Activated T-helper 2 cell treated with anti-CD3 and anti-CD28 coated beads, Interferon-gamma antibody, Interleukin-2, Interleukin-4, amounts not matched to agents 10 μg/mL and 5 μg/mL and 100 μg/mL, durations not matched to agents 14 hours and 24 hours and 36 hours (primary cell): ENCODE measurements at regions not wholly inside any gene's neighbourhood (a gene's known extent, or its start where the extent isn't known, plus 50 kb on each side); places are given as distances from the start of the nearest gene placed in this dataset.
"Not testable (repeated sequence)": the region's sequence is repeated elsewhere in the genome, so short reads cannot be mapped to it uniquely, and the experiment has no call there.

Experiments
- DNase-seq: peaks from one replicate; pipeline ENCODE4 v3.0.0; 2021; ENCODE audit warnings: low spot score
- H3K27ac Mint-ChIP-seq: one replicate; pipeline ENCODE4 v1.8.0; 2021; ENCODE audit warnings: mixed read lengths
- H3K27me3 Mint-ChIP-seq: one replicate; pipeline ENCODE4 v1.8.0; 2021; ENCODE audit warnings: low read depth, mixed read lengths
- H3K36me3 Mint-ChIP-seq: one replicate; pipeline ENCODE4 v1.8.0; 2021; ENCODE audit warnings: low read depth, mixed read lengths
- H3K4me1 Mint-ChIP-seq: one replicate; pipeline ENCODE4 v1.8.0; 2021; ENCODE audit warnings: low read depth, mixed read lengths
- H3K4me3 Mint-ChIP-seq: one replicate; pipeline ENCODE4 v1.8.0; 2021; ENCODE audit warnings: low read depth, mild to moderate bottlenecking, moderate library complexity, mixed read lengths
- H3K9me3 Mint-ChIP-seq: one replicate; pipeline ENCODE4 v1.8.0; 2021; ENCODE audit warnings: mixed read lengths
- intact Hi-C: fragments of 100-400 bp; cut with micrococcal nuclease; formaldehyde crosslinking; loops from one replicate; pipeline ENCODE4 v1.15.1; 2023

DNA sequence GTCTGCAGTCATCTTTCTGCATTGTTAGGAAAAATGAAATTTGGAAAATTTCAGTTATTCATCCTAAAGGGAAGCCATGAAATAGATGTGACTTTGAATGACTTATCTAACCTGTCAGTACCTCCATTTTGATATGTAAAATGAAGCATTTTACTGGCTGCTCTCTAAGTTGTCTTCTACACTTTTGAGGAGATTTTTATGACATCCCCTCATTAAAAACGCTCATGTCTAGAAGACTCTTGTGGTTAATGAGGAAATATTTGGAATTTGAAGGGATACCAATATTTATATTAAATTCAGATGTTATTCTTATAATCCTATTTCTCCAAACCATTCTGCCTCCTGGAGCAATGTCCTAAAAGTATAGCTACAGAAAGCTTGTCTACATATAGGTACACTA is 73.8 kb upstream of the THUMPD2 start:
- Mint-ChIP-seq H3K4me3 (no peak overlapping the region), H3K27me3 (peaks cover 21% of the 10 kb centered on the region), H3K9me3 (no peaks in the 10 kb centered on the region), H3K36me3 (no peaks in the 10 kb centered on the region), H3K4me1 (no peaks in the 10 kb centered on the region), H3K27ac (no peak overlapping the region)
- DNase-seq: no peak
- intact Hi-C loops: no loop called here

DNA sequence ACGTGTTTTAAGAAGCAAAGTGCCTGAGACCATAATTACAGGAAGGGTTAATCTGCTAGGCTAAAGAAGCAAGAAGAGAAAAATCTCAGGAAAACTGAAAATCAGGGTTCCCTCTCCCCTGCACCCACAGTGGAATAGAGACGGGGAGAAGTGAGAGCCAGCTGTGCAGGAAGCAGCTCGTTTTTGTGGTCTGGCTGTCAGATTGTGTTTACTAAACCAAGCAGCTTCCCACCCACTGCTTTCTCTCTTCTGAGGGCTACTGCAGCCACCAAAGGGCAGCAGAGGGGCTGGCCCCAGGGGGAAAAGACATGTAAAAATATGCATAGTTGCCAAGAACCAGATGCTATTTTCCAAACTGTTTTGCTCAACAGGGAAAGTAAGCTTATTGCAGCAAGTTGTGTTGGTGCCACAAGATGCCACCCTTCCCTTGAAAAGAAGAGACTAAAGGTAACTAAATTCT is 72.6 kb upstream of the THUMPD2 start:
- intact Hi-C loops: no loop called here
- no peak overlapping the region for H3K4me3 Mint-ChIP-seq
- H3K27me3 Mint-ChIP-seq: peaks cover 20% of the 10 kb centered on the region
- no peaks in the 10 kb centered on the region for H3K36me3 Mint-ChIP-seq
- H3K4me1 Mint-ChIP-seq: no peaks in the 10 kb centered on the region
- DNase-seq: no peak
- no peak overlapping the region for H3K27ac Mint-ChIP-seq
- H3K9me3 Mint-ChIP-seq: no peaks in the 10 kb centered on the region

DNA sequence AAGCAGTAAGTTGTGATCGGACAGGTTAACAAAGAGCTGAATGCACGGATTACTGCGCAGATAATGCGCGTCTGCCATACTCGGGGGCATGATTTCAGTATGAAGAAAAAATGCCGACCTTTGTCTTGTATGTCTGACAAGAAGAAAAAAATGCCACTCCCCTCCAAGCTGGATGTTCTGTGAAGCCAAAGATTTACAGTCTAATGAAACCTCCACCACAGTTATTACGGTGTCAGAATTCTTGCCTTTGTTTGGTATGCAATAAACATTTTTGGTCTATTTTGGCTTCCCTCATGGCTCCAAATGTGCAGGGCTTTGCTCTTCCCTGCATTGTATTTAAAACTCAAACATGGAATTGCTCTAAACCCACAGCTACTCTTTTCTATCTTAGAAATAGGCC is 72.2 kb upstream of the THUMPD2 start:
- Mint-ChIP-seq H3K9me3 (no peaks in the 10 kb centered on the region), H3K36me3 (no peaks in the 10 kb centered on the region), H3K4me3 (no peak overlapping the region), H3K27ac (no peak overlapping the region), H3K27me3 (peaks cover 18% of the 10 kb centered on the region), H3K4me1 (no peaks in the 10 kb centered on the region)
- intact Hi-C loops: no loop called here
- DNase-seq: no peak

DNA sequence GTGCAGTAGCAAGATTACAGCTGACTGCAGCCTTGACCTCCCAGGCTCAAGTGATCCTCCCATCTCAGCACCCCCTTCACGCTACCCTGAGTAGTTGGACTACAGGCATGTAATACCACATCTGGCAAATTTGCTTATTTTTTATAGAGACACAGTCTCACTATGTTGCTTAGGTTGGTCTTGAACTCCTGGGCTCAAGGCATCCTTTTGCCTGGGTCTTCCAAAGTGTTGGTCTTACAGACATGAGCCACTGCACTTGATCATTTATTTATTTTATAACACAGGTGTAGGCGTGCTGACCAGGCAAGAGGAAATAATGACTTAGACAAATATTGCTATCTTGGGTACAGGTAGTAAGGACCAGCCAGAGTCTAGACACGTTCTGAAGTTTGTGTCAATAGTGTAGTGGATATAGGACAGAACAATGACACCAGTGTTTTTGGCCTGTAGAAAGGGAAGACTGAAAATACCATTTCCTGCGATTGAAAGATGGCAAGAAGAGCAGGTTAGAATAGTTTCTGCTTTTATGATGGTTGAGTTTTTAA is 71.0 kb upstream of the THUMPD2 start:
- H3K27ac Mint-ChIP-seq: no peak overlapping the region
- DNase-seq: no peak
- intact Hi-C loops: no loop called here
- H3K4me3 Mint-ChIP-seq: no peak overlapping the region
- no peaks in the 10 kb centered on the region for H3K4me1 Mint-ChIP-seq
- H3K27me3 Mint-ChIP-seq: peaks cover 11% of the 10 kb centered on the region
- no peaks in the 10 kb centered on the region for H3K36me3 Mint-ChIP-seq
- no peaks in the 10 kb centered on the region for H3K9me3 Mint-ChIP-seq

DNA sequence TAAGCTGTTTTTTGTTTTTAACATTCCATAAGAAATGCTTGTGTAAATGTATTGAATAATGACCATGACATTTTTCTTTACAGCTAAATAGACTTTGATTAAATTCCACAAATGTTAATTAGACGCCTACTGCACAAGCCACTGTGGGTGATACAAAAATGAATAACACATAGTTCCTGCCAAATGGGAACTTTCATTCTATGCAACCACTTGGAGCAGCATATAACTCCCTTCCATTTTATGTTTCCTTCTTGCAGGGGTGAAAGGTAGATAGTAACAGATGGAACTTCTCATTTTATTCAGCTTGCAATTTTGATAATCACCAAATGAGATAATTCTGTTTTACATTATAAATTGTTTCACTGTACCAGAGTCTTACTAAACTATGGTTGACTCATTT is 70.0 kb upstream of the THUMPD2 start:
- DNase-seq: no peak
- Mint-ChIP-seq H3K4me3 (no peak overlapping the region), H3K4me1 (no peaks in the 10 kb centered on the region), H3K36me3 (no peaks in the 10 kb centered on the region), H3K27me3 (peaks cover 6% of the 10 kb centered on the region), H3K9me3 (no peaks in the 10 kb centered on the region), H3K27ac (no peak overlapping the region)
- intact Hi-C loops: no loop called here

DNA sequence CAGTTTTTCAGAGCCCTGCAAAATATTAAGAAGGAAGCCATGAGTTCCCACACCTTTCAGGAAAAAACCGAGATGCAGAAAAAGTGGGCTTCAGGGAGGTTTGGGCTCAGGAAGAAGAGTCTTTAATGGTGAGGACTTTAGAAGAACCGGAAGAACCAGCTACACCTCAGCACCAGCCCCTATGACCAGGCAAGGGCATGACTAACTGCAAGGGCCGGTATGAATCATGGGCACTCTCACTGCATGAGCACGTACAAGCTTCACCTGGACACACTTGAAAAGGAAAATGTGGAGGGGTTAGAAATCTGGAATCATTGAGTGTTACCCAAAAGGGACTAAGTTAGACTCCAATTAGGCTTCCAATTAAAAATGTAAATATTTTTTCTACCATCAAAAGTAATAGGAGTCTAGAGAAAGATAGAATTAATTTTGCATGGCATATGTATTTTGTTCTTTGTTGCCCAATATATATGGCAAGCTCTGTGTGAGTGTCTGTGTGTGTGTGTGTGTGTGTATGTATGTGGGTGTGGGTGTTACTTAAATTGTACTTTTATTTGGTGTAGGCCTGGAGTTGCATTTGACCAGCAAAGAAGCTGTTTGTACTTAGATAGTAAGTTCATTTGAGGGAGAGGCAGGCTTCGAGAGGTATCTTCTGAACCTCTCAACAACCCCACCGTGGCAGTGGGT is 66.5 kb upstream of the THUMPD2 start:
- Mint-ChIP-seq H3K4me3 (no peak overlapping the region), H3K9me3 (no peaks in the 10 kb centered on the region), H3K27me3 (peaks cover 2% of the 10 kb centered on the region), H3K4me1 (no peaks in the 10 kb centered on the region), H3K36me3 (no peaks in the 10 kb centered on the region), H3K27ac (no peak overlapping the region)
- intact Hi-C loops: no loop called here
- DNase-seq: no peak

DNA sequence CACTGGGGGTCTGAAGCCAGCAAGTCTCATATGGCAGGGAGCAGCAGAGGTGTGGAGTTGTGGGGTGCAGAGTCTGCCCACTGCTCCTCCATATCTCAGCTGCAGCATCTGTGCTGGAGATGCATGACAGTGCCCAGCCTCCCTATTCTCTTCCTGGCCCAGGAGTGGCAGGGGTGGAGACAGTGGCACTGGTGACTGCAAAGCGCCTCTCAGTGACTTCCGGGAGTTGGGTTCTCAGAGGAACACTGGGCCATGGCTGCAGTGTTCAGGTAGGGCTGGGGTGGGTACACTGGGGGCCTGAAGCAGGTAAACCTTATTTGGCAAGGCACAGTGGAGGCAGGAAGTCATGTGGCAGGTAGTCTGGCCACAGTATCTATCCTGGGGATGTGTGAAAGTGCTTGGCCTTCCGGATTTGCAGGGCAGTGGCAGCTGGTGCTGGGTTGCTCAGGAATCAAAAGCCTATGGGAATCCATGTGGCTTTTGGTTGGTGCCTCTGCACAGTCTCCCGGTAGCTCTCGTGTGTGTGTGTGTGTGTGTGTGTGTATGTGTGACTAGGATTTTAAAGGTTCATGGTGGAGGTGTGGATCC is 60.3 kb upstream of the THUMPD2 start:
- Mint-ChIP-seq H3K36me3 (no peaks in the 10 kb centered on the region), H3K27ac (no peak overlapping the region), H3K4me3 (no peak overlapping the region), H3K9me3 (peaks cover 6% of the 10 kb centered on the region), H3K4me1 (no peaks in the 10 kb centered on the region), H3K27me3 (peaks cover 4% of the 10 kb centered on the region)
- intact Hi-C loops: no loop called here
- DNase-seq: no peak

DNA sequence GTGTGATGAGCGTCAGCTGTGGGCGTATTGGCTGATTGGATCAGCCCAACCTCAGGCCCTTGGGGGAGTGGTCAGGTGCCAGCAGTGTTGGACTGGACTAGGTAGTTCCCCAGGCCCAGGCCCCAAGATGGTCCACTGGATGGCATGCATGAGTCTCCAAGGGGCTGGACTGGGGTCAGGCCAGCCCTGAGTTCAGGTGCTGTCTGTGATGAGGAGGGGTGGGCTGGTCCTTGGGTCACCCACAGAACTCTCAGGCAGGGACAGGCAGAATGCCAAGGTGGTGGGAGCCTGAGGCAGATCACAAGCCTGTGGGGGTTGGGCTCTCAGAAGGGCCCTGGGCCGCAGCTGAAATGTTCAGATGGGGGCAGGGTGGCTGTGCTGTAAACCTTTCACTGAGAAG is 59.5 kb upstream of the THUMPD2 start:
- no peaks in the 10 kb centered on the region for H3K36me3 Mint-ChIP-seq
- H3K27ac Mint-ChIP-seq: no peak overlapping the region
- peaks cover 6% of the 10 kb centered on the region for H3K9me3 Mint-ChIP-seq
- DNase-seq: no peak
- no peaks in the 10 kb centered on the region for H3K4me1 Mint-ChIP-seq
- H3K4me3 Mint-ChIP-seq: no peak overlapping the region
- peaks cover 4% of the 10 kb centered on the region for H3K27me3 Mint-ChIP-seq
- intact Hi-C loops: no loop called here

DNA sequence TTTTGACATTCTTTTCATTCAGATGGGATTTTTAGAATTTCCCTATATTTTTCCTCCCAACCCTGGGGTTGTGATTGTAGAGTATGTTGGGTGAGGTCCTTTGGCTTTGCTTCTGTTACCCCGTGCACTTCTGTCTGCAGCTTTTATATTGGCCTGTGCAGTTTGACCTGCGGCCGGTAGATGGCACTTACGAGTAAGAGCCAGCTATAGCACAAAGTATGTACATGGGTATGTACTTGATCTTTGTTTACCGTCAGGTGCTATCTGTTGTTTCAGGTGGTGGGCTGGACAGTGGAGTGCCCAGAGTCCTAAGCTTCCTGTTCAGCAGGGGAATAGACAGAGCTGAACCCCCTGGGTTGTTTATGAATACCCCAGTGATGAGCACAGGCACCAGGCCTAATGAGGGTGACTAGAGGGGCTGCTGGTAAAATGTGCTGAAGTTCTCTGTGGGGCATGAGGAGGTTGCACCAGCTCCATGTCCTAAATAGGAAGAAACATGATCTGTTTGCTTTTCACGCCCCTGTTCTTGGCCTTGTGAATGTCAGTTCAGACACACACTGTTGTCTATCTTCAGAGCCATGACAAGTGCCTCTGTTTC is 58.9 kb upstream of the THUMPD2 start:
- no peak overlapping the region for H3K4me3 Mint-ChIP-seq
- intact Hi-C loops: no loop called here
- no peaks in the 10 kb centered on the region for H3K36me3 Mint-ChIP-seq
- H3K27ac Mint-ChIP-seq: no peak overlapping the region
- H3K4me1 Mint-ChIP-seq: no peaks in the 10 kb centered on the region
- DNase-seq: no peak
- H3K9me3 Mint-ChIP-seq: peaks cover 6% of the 10 kb centered on the region
- H3K27me3 Mint-ChIP-seq: peaks cover 6% of the 10 kb centered on the region

DNA sequence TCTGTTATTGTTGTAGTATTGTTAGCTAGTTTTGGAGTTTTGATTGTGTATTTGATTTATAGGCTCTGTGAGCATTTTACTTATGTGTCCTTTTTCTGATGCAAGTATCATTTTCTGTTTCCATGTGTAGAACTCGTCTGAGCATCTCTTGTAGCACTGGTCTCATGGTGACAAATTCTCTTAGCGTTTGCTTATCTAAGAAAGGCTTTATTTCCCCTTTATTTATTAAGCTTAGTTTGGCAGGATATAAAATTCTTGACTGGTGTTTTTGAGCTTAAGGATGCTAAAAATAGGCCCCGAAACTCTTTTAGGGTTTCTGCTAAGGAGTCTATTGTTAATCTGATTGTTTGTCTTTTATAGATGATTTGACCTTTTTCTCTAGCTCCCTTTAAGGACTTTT is 57.6 kb upstream of the THUMPD2 start:
- no peak overlapping the region for H3K27ac Mint-ChIP-seq
- H3K4me3 Mint-ChIP-seq: no peak overlapping the region
- H3K4me1 Mint-ChIP-seq: no peaks in the 10 kb centered on the region
- H3K9me3 Mint-ChIP-seq: peaks cover 6% of the 10 kb centered on the region
- no peaks in the 10 kb centered on the region for H3K36me3 Mint-ChIP-seq
- DNase-seq: no peak
- intact Hi-C loops: no loop called here
- peaks cover 6% of the 10 kb centered on the region for H3K27me3 Mint-ChIP-seq

DNA sequence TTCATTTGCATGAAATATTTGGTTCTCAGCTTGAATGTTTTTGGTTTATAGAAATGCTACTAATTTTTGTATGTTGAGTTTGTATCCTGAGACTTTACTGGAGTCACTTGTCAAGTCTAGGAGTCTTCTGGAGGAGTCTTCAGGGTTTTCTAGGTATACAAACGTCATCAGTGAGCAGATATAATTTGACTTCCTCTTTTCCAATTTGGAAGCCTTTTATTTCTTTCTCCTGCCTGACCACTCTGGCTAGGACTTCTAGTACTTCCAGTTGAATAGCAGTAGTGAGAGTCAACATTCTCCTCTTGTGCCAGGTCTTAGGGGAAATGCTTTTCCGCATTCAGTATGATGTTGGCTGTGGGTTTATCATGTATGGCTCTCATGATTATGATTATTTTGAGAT is 55.4 kb upstream of the THUMPD2 start:
- Mint-ChIP-seq H3K27me3 (peaks cover 7% of the 10 kb centered on the region), H3K27ac (no peak overlapping the region), H3K4me3 (no peak overlapping the region), H3K4me1 (no peaks in the 10 kb centered on the region), H3K36me3 (no peaks in the 10 kb centered on the region), H3K9me3 (peaks cover 6% of the 10 kb centered on the region)
- no peak for DNase-seq
- intact Hi-C loops: no loop called here

DNA sequence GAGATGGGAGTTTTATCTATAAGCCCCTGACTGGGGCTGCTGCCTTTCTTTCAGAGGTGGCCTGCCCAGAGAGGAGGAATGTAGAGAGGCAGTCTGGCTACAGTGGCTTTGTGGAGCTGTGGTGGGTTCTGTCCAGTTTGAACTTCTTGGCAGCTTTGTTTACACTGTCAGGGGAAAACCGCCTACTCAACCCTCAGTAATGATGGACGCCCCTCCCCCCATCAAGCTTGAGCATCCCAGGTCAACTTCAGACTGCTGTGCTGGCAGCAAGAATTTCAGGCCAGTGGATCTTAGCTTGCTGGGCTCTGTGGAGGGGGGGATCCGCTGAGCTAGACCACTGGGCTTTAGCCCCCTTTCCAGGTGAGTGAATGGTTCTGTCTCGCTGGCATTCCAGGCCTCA is 51.6 kb upstream of the THUMPD2 start:
- H3K36me3 Mint-ChIP-seq, H3K4me3 Mint-ChIP-seq, H3K9me3 Mint-ChIP-seq, intact Hi-C loops, H3K4me1 Mint-ChIP-seq, H3K27ac Mint-ChIP-seq, DNase-seq: not testable (repeated sequence)
- H3K27me3 Mint-ChIP-seq: peaks cover 13% of the 10 kb centered on the region
